ENCODE measurements at regions not wholly inside any gene's neighbourhood (a gene's known extent, or its start where the extent isn't known, plus 50 kb on each side); places are given as distances from the start of the nearest gene placed in this dataset.

DNA sequence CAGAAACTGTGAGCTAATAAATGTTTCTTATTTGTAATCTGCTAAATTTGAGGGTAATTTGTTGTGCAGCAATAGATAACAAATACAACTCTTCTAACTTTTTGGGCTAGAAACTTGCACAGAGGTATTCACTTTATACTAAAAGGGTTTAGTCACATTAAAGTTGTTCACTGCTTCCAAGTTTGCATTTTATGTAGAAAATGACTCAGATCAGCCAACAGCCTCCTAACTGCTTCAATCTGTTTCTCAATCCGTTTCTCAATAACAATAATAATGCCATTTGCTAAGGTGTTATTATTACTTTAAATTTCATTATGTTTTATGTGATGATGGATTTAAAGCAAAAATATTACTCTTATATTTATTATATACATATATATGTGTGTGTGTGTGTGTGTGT is 213.9 kb downstream of the CENPW start:
- TF ChIP-seq GLI4 (tag by site-specific recombination; IDR thresholded peaks at IDR 0.05) = no peak
- TF ChIP-seq ZNF10 (tag by site-specific recombination; IDR thresholded peaks at IDR 0.05) = no peak
- TF ChIP-seq ZFP37 (tag by site-specific recombination; IDR thresholded peaks at IDR 0.05) = no peak
- TF ChIP-seq ZBTB49 (tag by site-specific recombination; IDR thresholded peaks at IDR 0.05; ENCODE audit: low read depth) = no peak
- no peak for TF ChIP-seq ZNF623 (tag by site-specific recombination; IDR thresholded peaks at IDR 0.05)
- no peak for TF ChIP-seq ZNF202 (tag by site-specific recombination; IDR thresholded peaks at IDR 0.05; ENCODE audit: borderline replicate concordance)
- Histone ChIP-seq H3K36me3 (ENCODE audit: control insufficient read depth in 2 of 2, insufficient read depth in 1 of 2, low read length in 2 of 2) (no peaks in the 10 kb centered on the region), H3K4me3 (ENCODE audit: low read depth, low read length) (no peak overlapping the region), H3K27ac (ENCODE audit: extremely low read depth, low read depth, low read length) (no peak overlapping the region), H3K4me1 (ENCODE audit: control insufficient read depth, insufficient read depth, low read length) (no peaks in the 10 kb centered on the region), H3K9me3 (ENCODE audit: control insufficient read depth, insufficient read depth, low read depth, low read length) (no peaks in the 10 kb centered on the region)
- POLR2A ChIA-PET = no interaction called here
- CTCF ChIA-PET = interaction anchor here (0.6 kb wide), 1 partner anchor 11 kb away, joined by 3 read pairs; no protein-coding TSS in a partner anchor

- POLR2A ChIA-PET = no interaction called here
- no peak overlapping the region for H3K27ac ChIP-seq (ENCODE audit: extremely low read depth, low read depth, low read length)
- CTCF ChIA-PET = no interaction called here
- H3K4me1 ChIP-seq (ENCODE audit: control insufficient read depth, insufficient read depth, low read length) = no peaks in the 10 kb centered on the region
- no peak overlapping the region for H3K4me3 ChIP-seq (ENCODE audit: low read depth, low read length)
- no peaks in the 10 kb centered on the region for H3K36me3 ChIP-seq (ENCODE audit: control insufficient read depth in 2 of 2, insufficient read depth in 1 of 2, low read length in 2 of 2)
- no peak for TF ChIP-seq ZNF76 (tag by site-specific recombination; IDR thresholded peaks at IDR 0.05; ENCODE audit: borderline replicate concordance, low read depth)
- no peak for TF ChIP-seq ZNF704 (tag by site-specific recombination; IDR thresholded peaks at IDR 0.05)
- no peak for TF ChIP-seq ZEB2 (tag by site-specific recombination; IDR thresholded peaks at IDR 0.05)
- TF ChIP-seq PRDM1 (tag by site-specific recombination; IDR thresholded peaks at IDR 0.05) = no peak
- TF ChIP-seq HOXC10 (CRISPR knock-in tag; IDR thresholded peaks at IDR 0.05) = no peak
- TF ChIP-seq ELK4 (IDR thresholded peaks at IDR 0.05; ENCODE audit: borderline replicate concordance, low read depth, low read length) = no peak
- TF ChIP-seq ZNF626 (tag by site-specific recombination; IDR thresholded peaks at IDR 0.05) = no peak
- no peak for TF ChIP-seq ZNF785 (tag by site-specific recombination; IDR thresholded peaks at IDR 0.05)
- no peak for TF ChIP-seq ZFP69B (tag by site-specific recombination; IDR thresholded peaks at IDR 0.05)
- no peaks in the 10 kb centered on the region for H3K9me3 ChIP-seq (ENCODE audit: control insufficient read depth, insufficient read depth, low read depth, low read length)
Measured at GRCh38 chr6:126570507-126570906, 230.6 kb downstream of the CENPW start.

DNA sequence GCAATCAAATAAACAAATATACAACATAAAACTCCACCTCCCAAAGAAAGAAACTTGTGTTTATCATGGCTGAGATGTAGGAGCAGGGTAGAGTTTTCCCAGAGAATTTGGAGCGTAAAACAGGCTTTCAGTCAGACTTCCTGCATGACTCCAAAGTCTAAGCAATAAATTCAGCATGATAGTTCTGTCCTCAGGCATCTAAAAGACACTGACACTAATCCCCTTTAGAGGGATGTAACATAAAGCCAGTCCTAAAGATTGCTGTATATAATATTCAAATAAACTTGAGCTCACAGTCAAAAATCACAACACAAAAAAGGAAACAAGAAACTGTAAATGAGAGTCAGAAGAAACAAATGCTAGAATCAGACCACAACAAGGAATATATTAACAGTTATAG is 234.4 kb downstream of the CENPW start:
- H3K4me3 ChIP-seq (ENCODE audit: low read depth, low read length) = no peak overlapping the region
- H3K9me3 ChIP-seq (ENCODE audit: control insufficient read depth, insufficient read depth, low read depth, low read length) = no peaks in the 10 kb centered on the region
- ChIA-PET POLR2A (no interaction called here), CTCF (no interaction called here)
- no peaks in the 10 kb centered on the region for H3K36me3 ChIP-seq (ENCODE audit: control insufficient read depth in 2 of 2, insufficient read depth in 1 of 2, low read length in 2 of 2)
- no peaks in the 10 kb centered on the region for H3K4me1 ChIP-seq (ENCODE audit: control insufficient read depth, insufficient read depth, low read length)
- H3K27ac ChIP-seq (ENCODE audit: extremely low read depth, low read depth, low read length) = no peak overlapping the region
- TF ChIP-seq ZBTB8A (tag by site-specific recombination; IDR thresholded peaks at IDR 0.05) (no peak), YY2 (tag by site-specific recombination; IDR thresholded peaks at IDR 0.05) (no peak), ZNF658 (tag by site-specific recombination; IDR thresholded peaks at IDR 0.05) (no peak), ZNF221 (tag by site-specific recombination; IDR thresholded peaks at IDR 0.05; ENCODE audit: borderline replicate concordance) (no peak), ZNF621 (tag by site-specific recombination; IDR thresholded peaks at IDR 0.05) (no peak), ZNF747 (tag by site-specific recombination; IDR thresholded peaks at IDR 0.05) (no peak), WT1 (tag by site-specific recombination; IDR thresholded peaks at IDR 0.05) (no peak), SCRT2 (tag by site-specific recombination; IDR thresholded peaks at IDR 0.05) (no peak), ZNF26 (tag by site-specific recombination; IDR thresholded peaks at IDR 0.05) (no peak)
- TF ChIP-seq, protein P1, sequence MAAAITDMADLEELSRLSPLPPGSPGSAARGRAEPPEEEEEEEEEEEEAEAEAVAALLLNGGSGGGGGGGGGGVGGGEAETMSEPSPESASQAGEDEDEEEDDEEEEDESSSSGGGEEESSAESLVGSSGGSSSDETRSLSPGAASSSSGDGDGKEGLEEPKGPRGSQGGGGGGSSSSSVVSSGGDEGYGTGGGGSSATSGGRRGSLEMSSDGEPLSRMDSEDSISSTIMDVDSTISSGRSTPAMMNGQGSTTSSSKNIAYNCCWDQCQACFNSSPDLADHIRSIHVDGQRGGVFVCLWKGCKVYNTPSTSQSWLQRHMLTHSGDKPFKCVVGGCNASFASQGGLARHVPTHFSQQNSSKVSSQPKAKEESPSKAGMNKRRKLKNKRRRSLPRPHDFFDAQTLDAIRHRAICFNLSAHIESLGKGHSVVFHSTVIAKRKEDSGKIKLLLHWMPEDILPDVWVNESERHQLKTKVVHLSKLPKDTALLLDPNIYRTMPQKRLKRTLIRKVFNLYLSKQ (tag by site-specific recombination; IDR thresholded peaks at IDR 0.05; ENCODE audit: borderline replicate concordance) = no peak

Measured in HEK293 (cell line).